Thoracic aorta (tissue), 2 donors: ENCODE measurements at regions not wholly inside any gene's neighbourhood (a gene's known extent, or its start where the extent isn't known, plus 50 kb on each side); places are given as distances from the start of the nearest gene placed in this dataset.

ENCODE experiments used
- ATAC-seq: fragments of 150-250 bp; one replicate; pipeline ENCODE4 v1.8.0; 2017; ENCODE audit warnings: low read depth; ENCODE audit not compliant: insufficient number of reproducible peaks, low FRiP score
- DNase-seq: peaks from one replicate; pipeline ENCODE4 v3.0.0-alpha.2; 2020; ENCODE audit warnings: low spot score
- H3K27ac ChIP-seq, 2 donors: fragments of 200-600 bp; sonication (generic); 1 replicate in 1 of 2; 2 replicates in 1 of 2; pipeline ENCODE4 v1.5.1; 2016; ENCODE audit warnings: mild to moderate bottlenecking in 2 of 2, moderate library complexity in 2 of 2
- H3K27me3 ChIP-seq: fragments of 200-600 bp; sonication (generic); replicated peaks from 2 replicates; pipeline ENCODE4 v1.6.0; 2016; ENCODE audit warnings: mild to moderate bottlenecking; ENCODE audit not compliant: insufficient read depth
- H3K36me3 ChIP-seq: fragments of 200-600 bp; sonication (generic); one replicate; pipeline ENCODE4 v1.5.1; 2016
- H3K4me1 ChIP-seq, 2 donors: fragments of 200-600 bp; sonication (generic); 1 replicate in 1 of 2; 2 replicates in 1 of 2; pipeline versions ENCODE4 v1.5.1 to v1.6.0; 2016; ENCODE audit warnings: low read depth in 2 of 2, mild to moderate bottlenecking in 1 of 2; ENCODE audit not compliant: control insufficient read depth in 1 of 2
- H3K4me3 ChIP-seq: fragments of 200-600 bp; sonication (generic); 2 replicates; pipeline ENCODE4 v1.5.1; 2016; ENCODE audit warnings: mild to moderate bottlenecking
- H3K9me3 ChIP-seq: fragments of 200-600 bp; sonication (generic); 2 replicates; pipeline ENCODE4 v1.5.1; 2016
- TF ChIP-seq, protein P1 (sequence below): fragments of 200-600 bp; sonication (generic); IDR thresholded peaks from one replicate; pipeline ENCODE4 v1.5.1; 2019; ENCODE audit warnings: antibody characterized with exemption

DNA sequence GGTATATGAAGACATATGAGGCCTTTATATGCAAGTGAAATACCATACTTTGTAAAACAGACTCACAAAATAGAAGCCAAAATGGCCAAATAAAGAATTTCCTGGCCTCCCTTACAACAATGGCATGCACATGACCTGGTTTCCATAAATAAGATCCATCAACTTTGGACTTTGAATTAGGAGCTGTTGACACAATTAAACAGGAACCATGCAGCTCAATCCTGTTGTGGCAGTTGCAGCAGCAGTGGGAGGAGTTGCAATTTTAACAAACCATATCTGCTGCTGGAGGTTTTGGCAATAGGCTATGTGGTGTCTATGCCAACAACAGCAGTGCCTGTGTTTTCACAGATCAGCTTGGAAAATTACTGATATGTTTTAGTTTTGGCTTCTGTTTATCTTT is 818.6 kb downstream of the FAM181B start:
- DNase-seq: no peak
- no peak for ATAC-seq
- H3K27me3 ChIP-seq: no peaks in the 10 kb centered on the region

DNA sequence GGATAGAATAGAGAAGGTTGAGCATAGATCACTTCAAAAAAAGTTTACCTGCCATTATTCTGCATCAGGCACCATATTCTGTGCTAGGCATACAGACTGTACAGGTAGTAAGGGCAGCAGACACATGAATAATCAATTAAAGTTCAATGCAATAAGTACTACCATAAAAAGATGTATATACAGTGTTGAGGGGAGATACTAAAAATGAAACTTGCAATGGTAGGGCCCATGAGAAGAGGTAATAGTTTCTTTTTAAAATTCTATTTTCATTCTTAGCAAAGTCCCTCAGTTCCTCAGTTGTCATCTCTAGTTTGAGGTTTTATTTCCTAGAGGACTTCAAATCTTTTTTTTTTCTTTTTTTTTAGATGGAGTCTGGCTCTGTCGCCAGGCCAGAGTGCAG is 819.9 kb downstream of the FAM181B start:
- no peak overlapping the region for H3K27ac ChIP-seq

More for the DNA sequence above, 818.6 kb downstream of the FAM181B start:
- H3K27ac ChIP-seq: no peak overlapping the region
- H3K4me1 ChIP-seq: peaks cover 0 to 4% of the 10 kb centered on the region in 2 donors
- H3K4me3 ChIP-seq: no peak overlapping the region
- H3K9me3 ChIP-seq: no peaks in the 10 kb centered on the region
- TF ChIP-seq, protein P1, sequence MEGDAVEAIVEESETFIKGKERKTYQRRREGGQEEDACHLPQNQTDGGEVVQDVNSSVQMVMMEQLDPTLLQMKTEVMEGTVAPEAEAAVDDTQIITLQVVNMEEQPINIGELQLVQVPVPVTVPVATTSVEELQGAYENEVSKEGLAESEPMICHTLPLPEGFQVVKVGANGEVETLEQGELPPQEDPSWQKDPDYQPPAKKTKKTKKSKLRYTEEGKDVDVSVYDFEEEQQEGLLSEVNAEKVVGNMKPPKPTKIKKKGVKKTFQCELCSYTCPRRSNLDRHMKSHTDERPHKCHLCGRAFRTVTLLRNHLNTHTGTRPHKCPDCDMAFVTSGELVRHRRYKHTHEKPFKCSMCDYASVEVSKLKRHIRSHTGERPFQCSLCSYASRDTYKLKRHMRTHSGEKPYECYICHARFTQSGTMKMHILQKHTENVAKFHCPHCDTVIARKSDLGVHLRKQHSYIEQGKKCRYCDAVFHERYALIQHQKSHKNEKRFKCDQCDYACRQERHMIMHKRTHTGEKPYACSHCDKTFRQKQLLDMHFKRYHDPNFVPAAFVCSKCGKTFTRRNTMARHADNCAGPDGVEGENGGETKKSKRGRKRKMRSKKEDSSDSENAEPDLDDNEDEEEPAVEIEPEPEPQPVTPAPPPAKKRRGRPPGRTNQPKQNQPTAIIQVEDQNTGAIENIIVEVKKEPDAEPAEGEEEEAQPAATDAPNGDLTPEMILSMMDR: no peak
- H3K36me3 ChIP-seq: no peaks in the 10 kb centered on the region

DNA sequence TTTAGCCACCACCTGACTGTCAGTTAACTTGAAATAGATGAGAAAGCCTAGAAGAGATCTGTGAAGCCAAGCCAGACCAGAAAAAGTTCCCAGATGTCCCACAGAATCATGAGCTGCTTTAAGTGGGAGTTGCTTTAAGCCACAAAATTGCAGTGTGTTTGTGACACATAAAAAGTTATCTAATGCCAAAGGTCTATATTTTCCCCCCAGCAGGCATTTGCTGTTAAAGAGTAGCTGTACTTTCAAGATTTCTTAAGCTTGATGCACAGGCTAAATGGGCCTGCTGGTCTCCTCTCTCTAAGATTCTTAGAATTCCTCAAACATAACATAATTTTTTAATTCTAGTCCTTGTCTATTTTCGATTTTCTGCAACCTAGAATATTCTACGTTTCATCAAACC is 825.7 kb downstream of the FAM181B start:
- Histone ChIP-seq H3K27ac (no peak overlapping the region), H3K36me3 (no peaks in the 10 kb centered on the region), H3K9me3 (no peaks in the 10 kb centered on the region), H3K4me3 (no peak overlapping the region), H3K27me3 (no peaks in the 10 kb centered on the region), H3K4me1 (peaks cover 0 to 4% of the 10 kb centered on the region in 2 donors)
- no peak for ATAC-seq
- DNase-seq: no peak
- TF ChIP-seq, protein P1: no peak

More for the DNA sequence above, 819.9 kb downstream of the FAM181B start:
- no peak for DNase-seq
- no peak overlapping the region for H3K4me3 ChIP-seq
- TF ChIP-seq, protein P1: no peak
- no peaks in the 10 kb centered on the region for H3K27me3 ChIP-seq
- H3K9me3 ChIP-seq: no peaks in the 10 kb centered on the region
- H3K4me1 ChIP-seq: peaks cover 0 to 4% of the 10 kb centered on the region in 2 donors
- no peaks in the 10 kb centered on the region for H3K36me3 ChIP-seq
- ATAC-seq: no peak

DNA sequence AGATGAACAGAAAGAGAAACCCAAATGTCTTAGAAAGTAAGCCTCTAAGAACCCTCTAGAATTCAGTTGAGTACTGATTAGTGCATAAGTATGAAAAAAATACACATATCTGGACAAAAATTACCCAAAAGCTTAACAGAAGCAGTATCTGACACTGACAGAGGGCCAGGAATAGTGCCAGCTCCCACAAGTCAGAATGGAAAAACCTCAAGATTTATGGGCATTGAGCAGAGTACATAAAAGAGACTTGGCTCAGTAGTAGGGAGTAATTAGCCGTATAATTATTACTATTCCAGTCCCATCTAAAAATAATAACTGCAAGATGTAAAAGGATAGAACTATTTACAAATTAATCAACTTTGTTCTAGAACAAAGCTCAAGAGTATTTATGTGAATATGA is 834.5 kb downstream of the FAM181B start:
- Histone ChIP-seq H3K27me3 (no peaks in the 10 kb centered on the region), H3K27ac (no peak overlapping the region), H3K4me1 (no peaks in the 10 kb centered on the region), H3K9me3 (no peaks in the 10 kb centered on the region), H3K36me3 (no peaks in the 10 kb centered on the region), H3K4me3 (no peak overlapping the region)
- ATAC-seq: no peak
- DNase-seq: no peak
- TF ChIP-seq, protein P1: no peak

DNA sequence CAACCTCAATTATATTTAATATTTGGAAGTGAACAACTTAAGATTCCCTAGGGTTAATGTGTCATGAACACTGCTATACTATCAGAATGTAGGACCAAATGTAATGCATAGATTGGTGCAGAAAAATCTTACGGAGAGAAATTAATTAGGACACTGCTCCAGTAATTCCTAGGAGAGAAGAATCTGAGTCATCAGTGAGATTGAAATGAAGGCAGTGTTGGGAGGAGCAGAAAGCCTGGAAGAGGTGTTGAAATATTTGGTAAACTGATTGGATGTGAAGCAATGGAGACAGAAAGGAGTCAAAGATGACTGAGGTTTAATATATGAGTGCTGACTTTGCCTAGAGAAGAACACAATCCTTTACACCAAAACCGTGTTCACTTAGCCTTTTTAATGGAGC is 836.0 kb downstream of the FAM181B start:
- no peak for ATAC-seq
- H3K27me3 ChIP-seq: no peaks in the 10 kb centered on the region
- DNase-seq: no peak
- no peak overlapping the region for H3K27ac ChIP-seq
- no peaks in the 10 kb centered on the region for H3K9me3 ChIP-seq
- H3K4me3 ChIP-seq: no peak overlapping the region
- H3K4me1 ChIP-seq: no peaks in the 10 kb centered on the region
- TF ChIP-seq, protein P1: no peak
- H3K36me3 ChIP-seq: no peaks in the 10 kb centered on the region
